NCI-H1436 treated with DMSO at 0.1 percent for 48 hours (cell line): ENCODE measurements at regions not wholly inside any gene's neighbourhood (a gene's known extent, or its start where the extent isn't known, plus 50 kb on each side); places are given as distances from the start of the nearest gene placed in this dataset.
"Not testable (repeated sequence)": the region's sequence is repeated elsewhere in the genome, so short reads cannot be mapped to it uniquely, and the experiment has no call there.

Experiments used
- DNase-seq: peaks from one replicate; lab custom pipeline; 2025; lab: John Stamatoyannopoulos, UW

GRCh38 chr13:58191754-58192153, 560.2 kb downstream of the PCDH17 start:
- no peak for DNase-seq

GRCh38 chr13:58202099-58202498, 570.6 kb downstream of the PCDH17 start:
- no peak for DNase-seq

DNA sequence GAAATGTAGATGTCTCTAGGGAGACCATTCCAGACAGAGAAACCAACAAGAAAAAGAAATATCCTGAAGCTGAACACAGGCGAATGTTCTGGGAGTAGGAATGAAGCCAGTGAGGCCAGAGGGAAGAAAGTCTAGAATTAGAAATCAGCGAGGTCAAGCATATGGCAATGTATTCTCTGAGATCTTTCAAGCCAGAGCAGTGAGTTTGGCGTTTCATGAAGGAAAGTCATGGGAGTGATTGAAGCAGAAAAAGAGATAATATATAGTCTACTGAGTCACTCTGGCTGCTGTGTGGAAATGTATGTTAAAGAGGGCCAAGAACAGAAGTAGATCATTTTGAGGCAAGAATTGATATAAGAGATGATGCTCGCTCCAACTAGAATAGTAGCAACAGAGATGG, 576.0 kb downstream of the PCDH17 start:
- DNase-seq: no peak

DNA sequence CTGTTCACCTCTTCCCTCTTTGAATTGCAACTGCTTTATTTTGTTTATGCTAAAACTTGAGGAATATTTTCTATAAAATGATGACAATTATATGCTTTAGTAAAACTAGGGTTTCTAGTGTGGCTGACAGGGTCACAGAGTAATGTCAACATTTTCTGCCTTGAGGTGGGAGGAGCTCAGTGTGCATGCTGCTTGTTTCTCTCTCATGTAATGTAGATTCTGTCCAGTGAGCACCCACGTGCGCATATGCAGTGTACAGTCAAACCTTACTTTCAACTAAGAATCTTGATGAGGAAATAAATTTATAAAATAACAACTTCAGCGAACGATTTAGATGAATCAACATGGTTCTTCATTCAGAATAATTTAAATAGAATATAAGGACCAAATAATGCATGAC, 603.9 kb downstream of the PCDH17 start:
- DNase-seq: no peak

- no peak for DNase-seq
Measured at GRCh38 chr13:58238972-58239773, 607.6 kb downstream of the PCDH17 start.

- DNase-seq: no peak
Measured at GRCh38 chr13:58239774-58240268, 608.3 kb downstream of the PCDH17 start.

GRCh38 chr13:58247080-58247479, 615.5 kb downstream of the PCDH17 start:
- DNase-seq: no peak

GRCh38 chr13:58254943-58255342, 623.4 kb downstream of the PCDH17 start:
- DNase-seq: no peak

- no peak for DNase-seq
Measured at GRCh38 chr13:58266271-58266670, 634.7 kb downstream of the PCDH17 start.

DNA sequence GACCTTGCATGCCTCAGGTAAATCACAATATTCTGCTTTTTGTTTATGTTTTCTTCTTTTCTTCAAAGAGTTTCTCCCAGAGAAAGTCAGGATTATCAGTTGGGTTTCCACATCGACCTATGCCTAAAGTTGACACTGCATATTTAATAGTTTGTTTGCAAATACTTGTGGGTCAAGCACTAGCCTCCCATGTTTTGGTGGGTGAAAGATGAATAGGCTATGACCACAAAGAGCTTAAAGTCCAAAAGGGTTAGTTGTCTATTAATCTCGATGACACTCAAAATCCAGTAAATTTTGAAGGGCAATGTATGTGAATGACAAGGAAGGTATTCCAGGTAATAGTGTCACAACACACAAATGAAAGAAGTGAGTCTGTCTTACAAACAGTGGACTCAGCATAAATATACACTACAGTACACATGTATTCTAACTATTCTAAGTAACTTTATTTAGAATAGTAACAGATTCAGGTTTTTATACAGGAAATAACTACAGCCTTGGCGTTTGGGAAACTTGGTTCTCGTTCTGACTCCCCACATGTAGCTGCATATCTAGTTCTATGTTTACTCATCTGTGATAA, 667.1 kb downstream of the PCDH17 start:
- no peak for DNase-seq

- DNase-seq: no peak
Measured at GRCh38 chr13:58300224-58300623, 668.7 kb downstream of the PCDH17 start.

DNA sequence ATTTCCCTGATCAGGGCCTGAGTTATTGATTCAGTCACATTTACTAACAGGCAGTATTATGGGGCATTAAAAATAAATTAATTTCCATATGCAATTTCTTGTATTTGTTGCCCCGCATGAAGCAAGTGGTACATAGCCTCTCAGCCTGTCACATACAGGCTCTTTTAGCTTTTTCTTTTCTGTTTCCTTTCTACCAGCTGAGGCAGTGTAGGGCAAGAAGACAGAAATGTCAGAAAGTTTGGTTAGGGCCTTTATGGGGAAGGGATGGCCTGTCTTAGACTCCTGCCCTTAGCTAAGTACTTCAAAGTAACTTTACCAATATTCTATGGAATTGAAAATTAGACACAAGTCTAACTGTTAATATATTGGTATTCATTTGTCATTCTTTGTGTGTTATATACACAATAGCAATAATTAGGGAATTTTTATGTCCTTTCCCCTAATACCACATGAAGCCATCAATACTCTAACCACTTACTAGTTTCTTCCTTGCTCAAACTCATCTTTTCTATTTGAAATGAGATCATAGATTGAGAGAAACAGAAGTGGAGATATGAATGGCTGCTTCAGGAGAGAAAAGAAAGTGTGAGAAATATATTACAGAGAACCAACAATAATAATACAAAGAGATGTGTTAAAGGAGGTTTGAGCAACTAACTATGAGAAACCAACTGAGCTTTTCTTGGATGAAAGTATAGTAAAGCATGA, 669.6 kb downstream of the PCDH17 start:
- DNase-seq: no peak

DNA sequence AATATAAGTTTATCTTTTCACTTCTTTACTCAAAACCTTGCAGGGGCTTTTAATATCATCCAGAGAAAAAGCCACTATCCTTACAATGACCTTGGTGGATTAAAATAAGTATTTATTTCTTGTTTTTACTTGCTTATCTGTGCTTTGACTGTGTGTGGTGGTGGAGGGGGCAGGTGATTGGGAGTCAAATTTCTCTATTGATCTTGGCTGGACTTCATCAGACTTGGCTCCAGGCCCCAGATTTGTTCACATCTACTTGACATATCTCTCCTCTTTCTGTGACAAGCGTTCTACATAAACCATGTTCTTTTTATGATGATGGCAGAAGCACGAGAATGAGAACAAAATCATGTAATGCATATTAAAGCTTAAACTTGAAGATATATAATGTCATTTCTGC, 670.8 kb downstream of the PCDH17 start:
- no peak for DNase-seq

- no peak for DNase-seq
Measured at GRCh38 chr13:58306062-58306461, 674.5 kb downstream of the PCDH17 start.

DNA sequence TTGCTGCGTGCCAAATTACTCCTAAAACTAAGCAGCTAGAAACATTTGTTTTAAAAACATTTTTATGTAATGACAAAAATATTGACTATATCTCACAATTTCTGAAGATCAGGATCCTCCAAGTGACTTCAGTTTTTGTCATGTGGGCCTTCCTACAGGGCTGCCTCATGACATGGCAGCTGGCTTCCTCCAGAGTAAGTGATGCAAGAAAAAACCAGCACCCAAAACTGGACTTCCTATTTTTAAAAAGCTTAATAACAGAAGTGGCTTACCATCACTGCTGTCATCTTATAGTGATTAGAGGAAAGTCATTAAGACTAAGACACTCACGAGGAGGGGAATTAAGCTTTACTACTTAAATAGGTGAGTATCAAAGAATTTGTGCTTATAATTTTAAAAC, 681.7 kb downstream of the PCDH17 start:
- no peak for DNase-seq

DNA sequence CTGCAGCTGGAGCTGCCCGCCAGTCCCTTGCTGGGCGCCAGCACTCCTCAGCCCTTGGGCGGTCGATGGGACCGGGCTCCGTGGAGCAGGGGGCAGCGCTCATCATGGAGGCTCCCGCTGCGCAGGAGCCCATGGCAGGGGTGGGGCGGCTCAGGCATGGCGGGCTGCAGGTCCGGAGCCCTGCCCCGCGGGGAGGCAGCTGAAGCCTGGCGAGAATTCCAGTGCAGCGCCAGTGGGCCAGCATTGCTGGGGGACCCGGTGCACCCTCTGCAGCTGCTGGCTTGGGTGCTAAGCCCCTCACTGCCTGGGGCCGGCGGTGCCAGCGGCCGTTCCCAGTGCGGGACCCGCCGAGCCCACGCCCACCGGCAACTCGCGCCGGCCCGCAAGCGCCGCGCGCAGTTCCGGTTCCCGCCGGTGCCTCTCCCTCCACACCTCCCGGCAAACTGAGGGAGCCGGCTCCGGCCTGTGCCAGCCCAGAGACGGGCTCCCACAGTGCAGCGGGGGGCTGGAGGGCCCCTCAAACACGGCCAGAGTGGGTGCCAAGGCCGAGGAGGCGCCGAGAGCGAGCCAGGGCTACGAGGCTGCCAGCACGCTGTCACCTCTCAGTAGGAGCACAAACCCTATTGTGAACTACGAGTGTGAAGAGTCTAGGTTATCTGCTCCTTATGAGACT, 687.1 kb downstream of the PCDH17 start:
- DNase-seq: no peak

GRCh38 chr13:58324161-58324560, 692.6 kb downstream of the PCDH17 start:
- no peak for DNase-seq

DNA sequence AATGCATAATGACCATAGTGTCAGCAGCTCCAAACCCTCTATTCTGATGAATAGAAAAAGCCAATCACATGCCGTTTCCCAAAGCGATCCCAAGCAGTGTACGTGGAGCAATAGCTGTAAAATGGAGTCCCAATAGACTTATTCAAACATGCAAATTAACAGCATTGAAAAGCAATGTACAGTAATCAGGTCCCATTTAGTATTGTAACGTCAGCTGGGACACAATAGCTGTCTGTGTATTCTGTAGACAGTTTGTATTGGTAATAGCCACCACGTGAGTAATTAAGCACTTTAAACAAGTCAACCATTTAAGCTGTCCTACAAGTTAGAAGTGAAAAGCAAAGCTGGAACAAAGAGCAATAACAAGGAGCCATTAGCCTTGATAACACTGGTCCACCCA, 698.2 kb downstream of the PCDH17 start:
- DNase-seq: peak; percentile 94

- no peak for DNase-seq
Measured at GRCh38 chr13:58340895-58341294, 709.4 kb downstream of the PCDH17 start.

- DNase-seq: no peak
Measured at GRCh38 chr13:58341318-58341717, 709.8 kb downstream of the PCDH17 start.

DNA sequence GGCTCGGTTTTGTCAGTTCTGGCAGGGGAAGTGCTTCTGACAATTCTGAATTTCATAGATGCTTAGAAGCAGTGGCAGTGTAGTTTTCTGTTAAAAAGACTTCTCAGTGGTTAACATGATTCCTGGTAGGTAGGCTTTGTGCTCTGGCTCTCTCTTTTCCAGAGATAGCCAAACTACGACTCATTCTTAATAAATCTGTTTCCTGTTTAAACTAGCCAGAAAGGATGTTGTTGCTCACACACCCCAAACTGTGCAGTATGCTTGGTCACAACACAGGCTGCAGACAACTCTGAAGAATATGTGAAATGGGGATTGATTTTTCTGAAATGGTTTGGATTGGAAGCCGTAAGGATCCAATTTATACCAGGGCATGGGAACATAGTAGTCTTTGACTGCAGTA, 711.5 kb downstream of the PCDH17 start:
- no peak for DNase-seq

DNA sequence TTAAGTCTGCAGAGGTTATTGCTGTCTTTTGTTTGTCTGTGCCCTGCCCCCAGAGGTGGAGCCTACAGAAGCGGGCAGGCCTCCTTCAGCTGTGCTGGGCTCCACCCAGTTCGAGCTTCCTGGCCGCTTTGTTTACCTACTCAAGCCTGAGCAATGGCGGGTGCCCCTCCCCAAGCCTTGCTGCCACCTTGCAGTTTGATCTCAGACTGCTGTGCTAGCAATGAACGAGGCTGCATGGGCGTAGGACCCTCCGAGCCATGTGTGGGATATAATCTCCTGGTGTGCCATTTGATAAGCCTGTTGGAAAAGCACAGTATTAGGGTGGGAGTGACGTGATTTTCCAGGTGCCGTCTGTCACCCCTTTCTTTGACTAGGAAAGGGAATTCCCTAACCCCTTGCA, 720.6 kb downstream of the PCDH17 start:
- DNase-seq: not testable (repeated sequence)
